ES-I3 (cell line): ENCODE measurements at regions not wholly inside any gene's neighbourhood (a gene's known extent, or its start where the extent isn't known, plus 50 kb on each side); places are given as distances from the start of the nearest gene placed in this dataset.

Experiments
- H3K36me3 ChIP-seq: 2 replicates; pipeline ENCODE4 v1.6.1; 2013; ENCODE audit warnings: mild to moderate bottlenecking, low read length, control low read depth, moderate library complexity; ENCODE audit not compliant: insufficient read depth
- H3K4me1 ChIP-seq: 2 replicates; pipeline ENCODE4 v1.6.1; 2013; ENCODE audit warnings: mild to moderate bottlenecking, control low read depth, low read length; ENCODE audit not compliant: insufficient read depth
- H3K9ac ChIP-seq: 2 replicates; pipeline ENCODE4 v1.6.1; 2013; ENCODE audit warnings: low read depth, mild to moderate bottlenecking, low read length, moderate library complexity
- H3K9me3 ChIP-seq: 2 replicates; pipeline ENCODE4 v1.6.1; 2013; ENCODE audit warnings: mild to moderate bottlenecking, low read length, moderate library complexity; ENCODE audit not compliant: control insufficient read depth, insufficient read depth

DNA sequence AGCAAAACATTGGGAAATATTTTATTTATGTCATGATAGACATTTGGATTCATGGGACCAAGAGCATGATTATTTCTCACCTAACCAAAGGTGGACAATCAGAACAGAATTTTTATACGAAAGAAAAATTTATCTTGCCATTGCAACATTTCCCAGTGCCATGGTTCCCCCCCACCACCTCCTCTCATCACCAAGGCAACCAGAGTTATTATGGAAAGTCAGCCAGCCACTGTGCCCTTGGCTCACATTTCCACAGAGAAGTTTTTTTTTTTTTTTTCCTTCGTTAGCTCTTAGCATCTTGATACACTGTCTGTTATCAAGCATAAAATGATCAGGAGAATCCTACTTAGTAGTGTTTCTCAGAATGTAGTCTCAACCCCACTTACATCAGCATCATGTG lies 176.4 kb upstream of the TMTC1 start:
- Histone ChIP-seq H3K4me1 (no peaks in the 10 kb centered on the region), H3K9me3 (no peaks in the 10 kb centered on the region), H3K9ac (no peak overlapping the region), H3K36me3 (no peaks in the 10 kb centered on the region)

DNA sequence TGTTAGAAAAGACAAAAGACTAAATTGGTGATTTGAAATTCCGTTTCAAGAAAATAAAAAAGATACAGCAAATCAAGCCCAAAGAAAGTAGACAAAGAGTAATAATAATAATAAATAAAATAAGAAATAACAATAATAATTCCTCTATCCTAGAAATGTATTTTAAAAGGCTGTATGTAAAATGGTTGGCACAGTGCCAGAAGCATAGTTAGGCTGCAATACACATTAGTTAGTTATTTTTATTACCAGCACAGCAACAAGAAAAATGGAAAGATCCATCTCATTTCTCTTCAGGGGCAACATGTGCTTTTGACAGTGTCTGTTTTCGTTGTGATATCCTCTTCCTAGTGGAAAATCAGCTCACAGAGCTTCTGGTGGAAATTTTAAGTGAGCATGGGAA lies 174.1 kb upstream of the TMTC1 start:
- no peaks in the 10 kb centered on the region for H3K36me3 ChIP-seq
- H3K4me1 ChIP-seq, result no peaks in the 10 kb centered on the region
- no peak overlapping the region for H3K9ac ChIP-seq
- no peaks in the 10 kb centered on the region for H3K9me3 ChIP-seq

DNA sequence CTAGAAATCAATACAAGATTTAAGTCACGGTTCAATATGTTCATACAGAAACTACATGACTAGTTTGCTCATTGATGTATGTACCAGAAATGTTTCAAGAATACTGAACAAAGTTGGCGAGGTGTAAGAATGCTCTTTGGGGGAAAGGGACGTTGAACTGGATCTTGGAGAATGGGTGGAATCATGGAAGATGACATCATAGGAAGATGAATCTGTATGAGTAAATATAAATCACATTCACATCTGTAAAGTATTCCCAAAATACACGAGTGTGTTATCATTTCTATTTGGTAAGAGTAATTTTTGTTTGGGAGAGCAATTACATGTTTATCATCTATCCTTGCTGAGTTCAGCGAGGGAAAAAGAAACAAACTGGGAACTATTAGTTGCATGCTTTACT lies 162.2 kb upstream of the TMTC1 start:
- Histone ChIP-seq H3K36me3 (no peaks in the 10 kb centered on the region), H3K9me3 (peaks cover under 1% of the 10 kb centered on the region; the same call in 1 of the 2 replicates), H3K9ac (no peak overlapping the region), H3K4me1 (no peaks in the 10 kb centered on the region)

DNA sequence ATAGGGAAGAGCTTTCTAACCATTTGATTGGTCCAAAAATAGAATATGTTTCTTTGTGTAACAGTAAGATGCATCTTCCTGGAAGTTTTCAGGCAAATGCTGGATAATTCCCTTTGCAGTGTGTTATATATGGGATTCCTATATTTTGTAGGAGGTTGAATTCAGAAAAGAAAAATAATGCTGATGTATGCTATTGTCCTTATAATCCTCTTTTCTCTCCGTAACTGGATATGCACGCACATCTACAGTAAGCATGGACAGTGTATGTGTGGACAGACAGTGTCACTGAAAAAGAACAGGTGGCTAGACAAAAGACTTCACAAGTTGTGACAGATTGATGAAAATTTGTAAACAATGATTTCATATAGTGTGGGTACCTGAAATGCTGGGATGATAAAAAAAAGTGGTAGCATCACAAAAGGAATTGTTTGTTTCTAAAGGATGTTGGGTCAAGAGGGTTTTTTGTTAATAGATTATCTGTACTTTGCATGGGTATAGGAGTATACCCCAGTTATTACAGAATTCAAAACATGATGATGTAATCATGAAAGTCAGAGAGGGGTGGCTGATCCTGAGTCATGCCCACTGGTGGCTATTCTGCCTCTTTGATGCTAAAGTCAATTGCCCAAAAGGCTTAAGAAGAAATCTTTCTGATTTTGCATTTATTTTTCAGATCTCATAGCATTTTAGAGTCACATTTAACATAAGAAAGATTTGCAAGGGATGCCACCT lies 160.7 kb upstream of the TMTC1 start:
- no peaks in the 10 kb centered on the region for H3K4me1 ChIP-seq
- H3K9me3 ChIP-seq, result peaks cover 8% of the 10 kb centered on the region
- no peaks in the 10 kb centered on the region for H3K36me3 ChIP-seq
- H3K9ac ChIP-seq, result no peak overlapping the region

DNA sequence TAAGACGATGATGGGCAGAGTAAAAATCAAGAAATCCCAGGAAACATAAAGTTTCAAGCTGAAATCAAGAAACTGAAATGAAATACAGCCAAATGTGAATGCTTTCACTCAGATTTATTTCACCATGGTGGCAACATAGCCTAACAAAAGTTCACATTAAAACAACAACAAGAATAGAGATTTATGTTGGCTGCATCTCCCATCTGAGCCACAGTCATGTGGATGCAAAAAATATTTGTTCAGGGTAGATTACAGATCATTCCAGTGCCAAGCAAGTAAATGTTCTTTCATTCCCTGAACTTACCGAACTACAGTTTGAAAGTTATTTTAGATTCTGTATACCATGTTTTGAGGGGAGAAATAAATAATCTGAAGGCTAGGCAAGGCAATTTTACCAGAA lies 159.9 kb upstream of the TMTC1 start:
- Histone ChIP-seq H3K9me3 (peaks cover 8% of the 10 kb centered on the region), H3K9ac (no peak overlapping the region), H3K4me1 (no peaks in the 10 kb centered on the region), H3K36me3 (no peaks in the 10 kb centered on the region)

DNA sequence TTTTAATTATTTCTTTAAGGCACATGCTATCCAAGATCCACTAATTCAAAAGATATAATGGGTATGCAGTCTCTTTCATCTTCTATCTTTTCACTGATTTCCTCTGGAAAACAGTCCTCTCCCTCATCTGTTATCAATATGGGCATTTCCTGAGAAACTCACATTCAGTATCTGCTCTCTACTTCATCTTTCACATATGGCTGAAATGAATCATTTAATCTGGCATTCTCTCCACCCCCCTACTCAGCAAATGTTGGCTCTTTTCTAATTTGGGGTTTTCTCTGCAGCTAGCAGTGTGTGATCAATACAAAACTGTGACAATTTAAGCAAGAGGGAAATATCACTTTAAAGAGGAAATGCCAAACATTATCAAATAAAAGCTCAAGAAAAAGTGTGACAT lies 157.1 kb upstream of the TMTC1 start:
- Histone ChIP-seq H3K9ac (no peak overlapping the region), H3K4me1 (no peaks in the 10 kb centered on the region), H3K9me3 (peaks cover 8% of the 10 kb centered on the region), H3K36me3 (no peaks in the 10 kb centered on the region)

DNA sequence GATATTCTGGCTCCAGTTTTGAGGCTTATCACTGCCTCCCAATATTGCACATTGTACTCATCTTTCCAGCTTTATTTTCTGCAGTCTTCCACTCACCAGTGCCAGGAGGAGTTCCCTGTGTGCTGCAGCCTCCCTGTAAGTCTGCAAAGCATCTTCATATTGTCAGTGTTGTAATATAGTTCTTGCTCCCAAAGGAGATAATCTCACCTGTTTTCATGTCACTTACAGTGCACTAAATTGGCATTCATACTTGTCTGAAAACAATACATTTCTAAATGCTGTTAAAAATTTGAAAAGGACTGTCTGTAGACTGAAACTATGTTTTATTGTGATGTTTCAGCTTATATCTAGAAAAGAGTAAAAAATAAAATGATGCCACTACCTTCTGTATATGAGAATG lies 146.8 kb upstream of the TMTC1 start:
- Histone ChIP-seq H3K9ac (no peak overlapping the region), H3K9me3 (no peaks in the 10 kb centered on the region; the same call in 1 of the 2 replicates), H3K4me1 (peaks cover 15% of the 10 kb centered on the region; the same call in 1 of the 2 replicates), H3K36me3 (no peaks in the 10 kb centered on the region)

DNA sequence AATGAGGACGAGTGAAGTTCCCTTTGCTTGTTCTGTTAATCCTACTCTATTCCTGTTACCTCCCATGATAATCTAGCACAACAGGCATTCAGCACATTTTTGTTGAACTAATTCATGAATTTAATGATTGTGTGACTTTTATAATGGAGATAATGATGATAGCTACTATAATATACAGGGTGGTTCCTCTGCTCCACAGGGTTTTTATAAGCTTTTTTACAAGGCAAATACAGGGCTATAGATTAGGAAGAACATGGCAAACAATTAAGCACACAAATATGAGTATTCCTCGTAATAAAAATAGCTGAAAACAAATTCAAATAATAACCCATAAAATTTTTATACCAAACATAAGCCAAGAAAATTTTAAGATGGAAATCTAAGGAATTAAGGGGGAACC lies 145.6 kb upstream of the TMTC1 start:
- peaks cover 15% of the 10 kb centered on the region; the same call in 1 of the 2 replicates for H3K4me1 ChIP-seq
- H3K36me3 ChIP-seq, result no peaks in the 10 kb centered on the region
- H3K9me3 ChIP-seq, result no peaks in the 10 kb centered on the region
- H3K9ac ChIP-seq, result no peak overlapping the region

DNA sequence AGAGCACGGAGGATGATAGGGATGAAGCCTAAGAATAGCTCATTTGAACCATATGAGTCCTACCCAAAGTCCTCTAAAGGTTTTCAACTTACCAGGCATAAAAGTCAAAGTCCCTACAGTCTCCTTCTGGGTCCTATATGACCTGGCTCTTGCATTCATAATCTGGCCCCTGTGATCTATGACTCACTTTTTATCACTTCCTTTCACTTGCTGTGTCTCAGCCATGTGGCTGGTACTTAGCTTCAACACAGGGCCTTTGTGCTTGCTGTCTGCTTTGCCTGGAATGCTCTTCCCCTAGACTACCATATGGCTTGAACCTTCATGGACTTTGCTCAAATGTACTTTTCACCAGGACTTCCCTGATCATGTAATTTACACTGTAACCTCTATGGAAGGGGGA lies 137.6 kb upstream of the TMTC1 start:
- no peaks in the 10 kb centered on the region for H3K9me3 ChIP-seq
- H3K36me3 ChIP-seq, result no peaks in the 10 kb centered on the region
- H3K4me1 ChIP-seq, result no peaks in the 10 kb centered on the region
- H3K9ac ChIP-seq, result no peak overlapping the region

DNA sequence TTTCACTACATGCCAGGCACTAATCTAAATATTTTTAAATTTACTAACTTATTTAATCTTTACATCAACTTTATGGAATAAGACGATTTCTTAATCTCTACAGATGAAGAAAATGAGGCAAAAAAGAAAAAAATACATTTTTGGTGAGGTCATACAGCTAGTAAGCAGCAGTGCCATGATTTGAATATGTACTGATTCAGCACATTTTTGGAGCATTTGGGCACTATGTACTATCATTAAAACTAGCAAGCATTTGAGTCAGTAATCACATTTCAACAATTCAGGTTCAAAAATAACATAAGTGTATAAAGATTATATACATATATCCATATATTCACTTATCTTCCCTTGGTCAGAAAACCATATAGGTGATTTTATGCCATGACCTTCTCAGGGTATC lies 124.4 kb upstream of the TMTC1 start:
- H3K36me3 ChIP-seq, result no peaks in the 10 kb centered on the region
- H3K4me1 ChIP-seq, result no peaks in the 10 kb centered on the region
- no peaks in the 10 kb centered on the region for H3K9me3 ChIP-seq
- H3K9ac ChIP-seq, result no peak overlapping the region

DNA sequence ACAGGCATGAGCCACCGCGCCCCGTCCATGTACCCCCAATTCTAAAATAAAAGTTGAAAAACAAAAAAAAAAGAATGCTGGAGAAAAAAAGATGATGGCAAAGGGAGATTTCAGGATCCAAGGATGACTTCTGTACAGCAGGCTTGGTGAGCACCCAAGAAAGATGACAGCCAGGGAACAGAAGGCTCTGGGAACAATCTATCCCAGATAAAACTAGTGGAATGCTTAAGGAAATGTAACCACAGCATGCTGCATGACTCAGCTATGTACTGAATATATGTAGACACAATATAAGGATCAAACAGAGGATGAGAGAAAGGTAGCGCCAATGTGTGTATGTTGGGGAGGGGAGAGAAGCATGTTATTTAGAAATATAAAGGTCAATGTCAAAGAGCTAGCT lies 123.7 kb upstream of the TMTC1 start:
- H3K9me3 ChIP-seq, result no peaks in the 10 kb centered on the region

DNA sequence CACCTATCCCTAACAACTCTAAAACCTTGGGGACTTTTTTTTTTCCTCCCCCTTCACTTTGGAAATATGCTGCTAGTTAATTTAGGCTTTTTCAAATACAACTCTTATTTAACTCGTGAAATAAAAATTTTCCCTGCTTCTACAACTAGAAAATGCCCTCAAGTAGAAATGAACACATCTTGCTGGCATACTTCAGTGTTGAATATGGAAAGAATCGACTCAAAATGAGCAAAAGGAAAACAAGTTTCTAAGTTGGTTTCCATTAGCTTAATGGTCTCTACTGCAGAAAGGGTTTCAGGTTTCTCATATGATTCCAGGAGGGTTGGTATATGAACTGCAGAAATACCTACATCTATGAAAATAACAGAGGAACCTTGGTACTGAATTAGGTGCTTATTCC lies 118.3 kb upstream of the TMTC1 start:
- Histone ChIP-seq H3K36me3 (no peaks in the 10 kb centered on the region), H3K9ac (no peak overlapping the region), H3K9me3 (no peaks in the 10 kb centered on the region), H3K4me1 (no peaks in the 10 kb centered on the region)

More for the DNA sequence above, 123.7 kb upstream of the TMTC1 start:
- Histone ChIP-seq H3K36me3 (no peaks in the 10 kb centered on the region), H3K9ac (no peak overlapping the region), H3K4me1 (no peaks in the 10 kb centered on the region)

DNA sequence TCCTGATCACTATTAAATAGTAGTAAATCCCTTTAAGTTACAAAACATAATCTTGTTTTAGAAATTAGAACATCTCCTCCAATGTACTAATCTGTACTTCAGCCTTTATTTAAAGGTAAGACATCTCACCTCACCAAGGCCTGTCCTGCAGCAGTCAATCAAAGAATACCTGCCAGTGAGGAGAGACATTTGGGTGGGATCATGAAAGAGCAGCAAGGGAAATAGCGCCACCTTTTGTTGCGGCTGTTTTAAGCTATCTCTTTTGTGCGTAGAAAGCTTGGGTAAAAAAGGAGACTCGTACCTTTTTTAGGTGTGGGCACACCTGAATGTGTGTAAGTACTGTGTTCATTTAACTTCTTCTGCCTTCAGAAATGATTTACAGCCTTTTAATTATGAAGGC lies 117.8 kb upstream of the TMTC1 start:
- Histone ChIP-seq H3K9ac (no peak overlapping the region), H3K36me3 (no peaks in the 10 kb centered on the region), H3K9me3 (no peaks in the 10 kb centered on the region), H3K4me1 (no peaks in the 10 kb centered on the region)

DNA sequence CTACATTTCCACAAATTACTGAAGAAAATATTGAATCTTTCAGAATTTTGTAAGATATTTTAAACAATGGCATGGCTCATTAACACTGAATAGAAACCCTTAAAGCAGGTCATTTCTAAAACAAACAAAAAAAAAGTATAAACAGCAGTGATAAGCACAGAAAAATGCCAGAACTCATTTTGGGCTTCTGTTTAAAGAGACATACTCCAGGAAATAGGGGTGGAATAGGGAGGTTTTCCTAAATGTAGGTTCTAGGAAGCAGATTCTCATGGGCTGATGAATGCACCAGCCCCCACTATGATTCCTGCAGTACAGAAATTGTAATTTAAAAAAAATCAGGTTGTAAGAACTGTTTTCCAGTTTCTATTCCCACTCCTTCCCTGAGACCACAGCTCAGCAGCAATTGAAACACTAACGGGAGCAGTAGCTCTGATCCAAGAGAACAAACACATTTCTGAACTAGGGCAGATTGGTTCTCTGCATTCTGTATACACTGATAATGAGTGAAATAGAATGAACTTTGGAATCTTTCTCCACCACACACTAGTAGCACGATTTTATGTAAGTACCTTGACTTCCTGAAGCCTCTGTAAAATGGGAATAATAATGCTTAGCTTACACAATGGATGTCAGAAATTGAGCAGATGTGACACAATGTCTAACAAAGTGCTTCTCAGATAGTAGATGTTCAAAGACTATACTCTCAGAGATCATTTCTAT lies 115.6 kb upstream of the TMTC1 start:
- Histone ChIP-seq H3K9ac (no peak overlapping the region), H3K9me3 (no peaks in the 10 kb centered on the region), H3K36me3 (no peaks in the 10 kb centered on the region), H3K4me1 (no peaks in the 10 kb centered on the region)

DNA sequence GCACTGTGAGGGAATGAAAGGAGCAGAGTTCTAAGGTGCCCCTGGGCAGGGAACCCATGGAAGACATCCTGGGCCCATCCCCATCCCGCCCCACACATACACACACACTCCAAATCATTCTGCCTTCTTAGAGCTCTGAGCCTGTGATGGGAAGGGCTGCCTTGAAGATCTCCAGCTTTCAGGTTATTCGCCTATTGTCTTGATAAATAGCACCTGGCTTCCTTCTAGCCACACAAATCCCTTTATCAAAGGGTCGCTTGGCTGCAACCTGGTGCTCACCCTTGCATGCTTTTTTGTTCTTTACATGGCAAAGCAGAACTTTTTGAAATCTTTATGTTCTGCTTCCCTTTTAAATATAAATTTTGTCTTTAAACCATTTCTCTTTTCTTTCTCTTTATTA lies 112.2 kb upstream of the TMTC1 start:
- Histone ChIP-seq H3K4me1 (no peaks in the 10 kb centered on the region), H3K9me3 (no peaks in the 10 kb centered on the region), H3K36me3 (no peaks in the 10 kb centered on the region), H3K9ac (no peak overlapping the region)
